Myocyte (in vitro differentiated cells): ENCODE measurements at regions not wholly inside any gene's neighbourhood (a gene's known extent, or its start where the extent isn't known, plus 50 kb on each side); places are given as distances from the start of the nearest gene placed in this dataset.
"Not testable (repeated sequence)": the region's sequence is repeated elsewhere in the genome, so short reads cannot be mapped to it uniquely, and the experiment has no call there.

ENCODE experiments used
- DNase-seq: peaks from one replicate; pipeline ENCODE4 v3.0.0-alpha.2; 2012; ENCODE audit warnings: low read depth

DNA sequence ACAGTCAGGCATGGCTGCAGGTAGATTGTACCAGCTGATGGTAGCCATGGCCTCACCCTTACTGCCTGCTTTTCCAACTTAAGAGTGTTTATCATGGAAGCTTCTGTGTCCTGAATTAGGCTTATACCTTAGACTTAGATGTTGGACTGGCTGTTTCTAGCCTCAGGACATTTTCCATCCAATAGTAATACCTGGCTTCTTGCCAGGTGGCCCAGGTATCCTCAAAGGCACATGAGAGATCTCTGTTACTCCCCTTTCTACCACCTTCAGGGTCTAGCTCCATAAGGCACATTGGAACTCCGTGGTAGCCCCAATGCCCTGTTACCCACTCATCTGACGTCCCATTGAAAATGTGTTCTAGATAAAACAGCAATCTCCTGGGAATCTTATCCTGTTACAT, 407.5 kb downstream of the SPRY2 start:
- DNase-seq: no peak

DNA sequence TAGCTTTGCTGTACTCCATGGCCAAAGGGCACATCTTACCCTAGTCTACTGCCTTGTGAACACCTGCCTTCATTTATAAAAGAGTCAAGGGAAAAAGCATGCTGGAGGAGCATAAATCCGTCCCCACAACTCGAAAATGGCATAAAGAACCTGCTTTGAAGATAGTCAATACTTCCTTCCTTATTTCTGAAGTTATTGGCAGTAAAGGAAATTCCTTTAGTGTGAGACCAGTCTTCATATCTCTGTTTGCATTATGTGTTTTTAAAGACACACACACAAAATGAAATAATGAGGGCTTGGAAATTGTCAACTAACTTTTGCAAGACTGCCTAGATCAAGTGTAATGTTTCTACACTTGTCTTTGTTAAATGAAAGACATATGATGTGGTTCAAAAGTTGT, 408.4 kb downstream of the SPRY2 start:
- no peak for DNase-seq

DNA sequence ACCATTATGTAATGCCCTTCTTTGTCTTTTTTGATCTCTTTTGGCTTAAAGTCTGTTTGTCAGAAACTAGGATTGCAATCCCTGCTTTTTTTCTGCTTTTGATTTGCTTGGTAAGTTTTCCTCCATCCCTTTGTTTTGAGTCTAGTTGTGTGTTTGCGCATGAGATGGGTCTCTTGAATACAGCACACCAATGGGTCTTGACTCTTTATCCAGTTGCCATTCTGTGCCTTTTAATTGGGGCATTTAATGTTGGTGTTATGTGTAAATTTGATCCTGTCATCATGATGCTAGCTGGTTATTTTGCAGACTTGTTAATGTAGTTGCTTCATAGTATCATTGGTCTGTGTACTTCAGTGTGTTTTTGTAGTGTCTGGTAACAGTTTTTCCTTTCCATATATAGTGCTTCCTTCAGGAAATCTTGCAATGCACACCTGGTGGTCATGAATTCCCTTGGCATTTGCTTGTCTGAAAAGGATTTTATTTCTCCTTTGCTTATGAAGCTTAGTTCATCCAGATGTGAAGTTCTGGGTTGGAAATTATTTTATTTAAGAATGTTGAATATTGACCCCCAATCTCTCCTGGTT, 416.9 kb downstream of the SPRY2 start:
- not testable (repeated sequence) for DNase-seq

DNA sequence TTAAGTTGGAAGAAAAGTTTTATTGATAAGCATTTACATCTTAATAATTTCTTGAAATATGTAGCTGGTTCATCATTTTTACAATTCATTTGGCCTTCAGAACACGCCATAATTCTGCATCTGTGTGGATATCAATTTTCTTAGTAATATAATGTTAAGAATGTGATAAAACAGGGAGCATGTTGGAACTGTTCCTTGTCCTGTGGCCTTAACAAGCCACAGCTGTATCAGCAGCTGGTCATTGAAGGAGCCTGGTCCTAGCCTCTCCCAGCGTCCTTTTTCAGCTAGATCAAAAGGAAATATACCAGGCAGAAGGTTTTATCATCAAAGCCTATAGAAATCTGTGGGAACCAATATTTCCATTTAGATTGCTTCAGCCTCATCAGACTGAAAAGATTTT, 421.8 kb downstream of the SPRY2 start:
- no peak for DNase-seq

DNA sequence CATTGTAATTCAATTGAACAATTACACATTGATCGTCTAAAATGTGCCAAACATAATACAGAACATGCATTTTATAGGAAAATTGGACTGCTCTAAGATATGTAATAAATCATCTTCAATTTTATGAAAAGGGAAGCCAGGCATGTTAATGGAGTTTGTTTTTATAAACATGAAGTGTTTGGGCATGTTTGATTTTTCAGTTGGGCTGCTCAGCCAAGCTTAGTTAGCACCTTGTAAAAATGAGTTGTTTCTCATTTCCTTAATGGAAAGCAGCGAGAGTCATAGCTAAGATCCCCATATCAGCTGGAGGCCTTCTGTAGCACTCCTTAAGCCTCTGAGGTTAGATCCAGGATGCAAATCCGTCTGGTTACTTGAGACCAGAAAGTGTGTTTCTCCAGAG, 422.3 kb downstream of the SPRY2 start:
- no peak for DNase-seq

DNA sequence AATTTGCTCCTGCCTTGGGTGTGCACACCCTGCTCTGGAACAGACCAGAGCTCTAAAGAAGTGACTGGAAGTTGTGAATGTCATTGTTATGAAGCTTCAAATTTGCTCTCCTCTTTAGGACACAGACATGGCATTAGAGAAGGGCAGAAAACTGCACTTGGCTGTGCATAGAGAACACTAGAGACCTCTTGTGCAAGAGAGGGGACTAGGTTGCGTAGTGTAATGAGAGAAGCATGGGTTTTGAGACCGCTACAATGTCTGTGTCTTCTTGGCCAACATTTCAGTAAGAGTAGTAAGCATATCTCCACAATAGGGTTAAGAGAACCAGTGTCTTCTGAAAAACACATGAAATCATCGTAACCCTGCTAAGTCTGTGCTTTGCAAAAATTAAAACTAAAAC, 423.3 kb downstream of the SPRY2 start:
- no peak for DNase-seq

DNA sequence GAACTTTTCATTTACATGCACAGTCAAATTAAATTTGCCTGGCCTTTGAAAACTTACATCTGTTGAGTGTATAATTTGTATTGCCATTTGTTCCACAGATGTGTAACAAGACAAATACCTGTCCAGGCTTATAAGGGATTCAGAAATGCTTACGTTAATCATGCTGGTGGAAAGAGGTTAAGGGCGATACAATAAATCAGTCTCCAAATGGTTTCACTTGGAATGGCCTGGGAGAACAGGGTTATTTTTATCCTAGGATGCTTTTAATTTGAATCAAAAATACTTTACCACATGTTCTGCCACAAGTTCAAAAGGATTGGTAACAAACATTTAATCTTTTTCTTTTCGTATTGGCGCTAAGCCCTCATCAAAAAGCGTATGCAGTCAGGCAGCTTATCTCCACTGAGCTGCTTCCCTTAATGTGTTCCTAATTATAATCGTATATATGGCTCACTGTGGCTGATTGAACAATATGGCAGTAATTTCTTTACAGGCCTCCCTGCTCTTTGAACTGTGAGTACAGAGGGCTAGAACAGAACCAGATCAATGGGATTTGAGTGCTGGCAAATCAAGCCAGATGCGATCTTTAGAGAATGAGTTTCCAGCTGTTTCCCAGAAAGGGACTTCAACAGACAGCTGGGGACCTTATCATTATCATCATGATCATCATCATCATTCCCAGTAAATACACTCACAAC, 425.7 kb downstream of the SPRY2 start:
- no peak for DNase-seq

DNA sequence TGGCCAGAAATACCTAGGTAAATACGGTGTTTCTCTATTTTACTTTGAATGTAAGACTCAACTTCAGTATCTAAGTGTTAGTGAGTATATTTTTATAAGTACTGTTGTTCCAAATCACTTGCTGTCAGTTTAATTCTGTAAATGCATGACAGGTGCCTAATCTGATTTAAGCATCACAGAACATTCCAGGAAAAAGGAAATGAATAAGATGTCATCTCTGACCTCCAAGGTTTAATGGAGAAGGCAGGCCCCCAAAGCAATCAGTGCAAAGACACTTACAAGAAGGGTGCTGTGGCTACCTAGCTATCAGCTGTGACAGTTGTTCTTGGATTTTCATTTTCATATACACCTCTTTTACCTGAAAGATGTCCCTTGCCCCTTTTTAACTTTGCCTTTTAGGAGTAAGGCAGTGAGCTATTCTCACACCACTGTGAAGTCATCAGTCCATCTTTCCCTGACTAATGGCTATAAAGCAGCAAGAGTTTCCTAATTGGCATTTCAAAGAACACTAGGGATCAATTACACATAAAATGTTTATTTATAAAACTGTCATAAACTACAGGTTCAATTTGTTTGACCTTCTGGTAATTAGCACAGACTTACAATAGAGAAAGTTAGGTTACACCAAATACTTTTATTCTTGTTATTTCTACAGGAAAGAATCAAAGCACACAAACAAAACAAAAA, 427.6 kb downstream of the SPRY2 start:
- DNase-seq: no peak

DNA sequence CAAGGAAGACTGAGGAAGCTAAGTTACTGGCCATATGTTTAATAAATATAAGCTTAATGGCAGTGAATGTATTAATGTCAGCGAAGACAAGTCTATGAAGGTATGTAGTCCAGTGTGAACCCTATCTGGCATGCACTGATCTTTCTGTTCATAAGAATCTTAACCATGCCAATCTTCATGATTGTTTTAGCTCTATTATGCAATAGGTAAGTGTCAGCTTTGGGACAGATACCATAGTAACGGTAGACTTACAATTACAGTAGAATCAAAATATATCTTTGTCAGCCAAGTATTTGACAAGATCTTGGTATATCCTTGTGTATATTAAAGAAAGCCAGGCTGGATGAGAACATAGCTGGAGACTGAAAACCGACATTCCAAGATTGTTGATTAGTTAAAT, 428.5 kb downstream of the SPRY2 start:
- no peak for DNase-seq

DNA sequence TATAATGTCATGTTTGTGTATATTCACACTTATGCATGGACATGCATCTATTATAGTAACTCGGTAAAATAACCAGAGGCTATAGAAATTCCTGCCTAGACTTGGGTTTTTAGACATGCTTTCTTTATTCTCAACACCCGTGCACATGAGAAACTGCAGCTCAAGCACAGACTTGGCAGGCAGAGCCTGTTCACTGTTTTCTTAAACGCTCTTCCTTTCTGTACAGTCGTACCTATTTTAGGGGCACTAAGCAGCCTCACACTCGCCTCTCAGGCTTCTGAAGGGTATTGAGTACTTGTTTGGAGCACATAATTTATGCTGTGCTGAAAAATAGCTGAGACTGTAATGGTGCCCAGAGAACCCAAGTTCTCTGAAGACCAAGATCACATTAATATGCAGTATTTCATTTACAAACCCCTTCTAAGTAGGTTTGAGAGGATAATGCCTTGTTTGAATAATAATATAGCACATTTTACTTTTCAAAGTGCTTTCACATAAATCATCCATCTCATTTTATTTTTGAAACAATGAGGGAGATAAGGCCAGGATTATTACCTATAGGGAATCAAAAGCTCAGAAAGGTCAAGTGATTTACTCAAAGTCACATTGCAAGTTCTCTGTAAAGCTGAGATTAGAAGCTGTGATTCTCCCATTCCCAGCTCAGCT, 429.9 kb downstream of the SPRY2 start:
- DNase-seq: no peak

DNA sequence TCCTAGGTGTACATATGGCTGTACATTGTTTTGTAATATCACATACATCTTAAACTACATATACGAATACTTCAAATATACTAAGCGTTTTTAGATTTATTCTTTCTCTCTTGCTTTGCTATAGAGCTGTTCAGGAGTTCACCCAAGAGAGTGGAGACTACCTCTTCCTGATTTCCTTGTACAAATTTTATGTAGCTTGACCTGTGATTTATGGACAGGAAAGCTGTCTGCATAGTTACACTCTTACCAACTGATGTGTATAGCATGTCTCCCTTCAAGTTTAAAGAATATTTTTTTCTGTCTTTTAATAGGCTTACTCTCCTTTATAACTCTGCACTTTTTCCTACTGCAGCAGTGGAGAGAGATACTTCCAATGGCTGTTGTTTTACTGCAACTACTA, 428.7 kb downstream of the NDFIP2 start:
- DNase-seq: no peak

DNA sequence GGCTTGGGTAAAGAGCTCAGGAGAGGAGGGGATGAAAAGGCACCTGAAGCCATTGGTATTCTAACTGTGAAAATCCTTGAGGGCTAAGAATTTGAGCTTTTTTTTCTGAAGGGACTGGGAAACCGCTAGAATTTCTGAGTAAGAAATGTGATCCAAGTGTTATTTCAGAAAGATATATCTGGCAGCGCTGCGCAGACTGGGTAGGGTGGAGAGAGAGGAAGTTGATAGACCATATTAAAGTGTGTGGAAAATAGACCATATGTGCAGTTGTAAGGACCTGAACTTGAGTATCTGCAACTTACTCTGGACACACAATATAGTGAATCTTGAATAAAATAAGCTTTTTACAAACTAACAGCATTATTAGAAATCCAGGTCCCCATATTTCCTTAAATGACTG, 427.4 kb downstream of the NDFIP2 start:
- no peak for DNase-seq

DNA sequence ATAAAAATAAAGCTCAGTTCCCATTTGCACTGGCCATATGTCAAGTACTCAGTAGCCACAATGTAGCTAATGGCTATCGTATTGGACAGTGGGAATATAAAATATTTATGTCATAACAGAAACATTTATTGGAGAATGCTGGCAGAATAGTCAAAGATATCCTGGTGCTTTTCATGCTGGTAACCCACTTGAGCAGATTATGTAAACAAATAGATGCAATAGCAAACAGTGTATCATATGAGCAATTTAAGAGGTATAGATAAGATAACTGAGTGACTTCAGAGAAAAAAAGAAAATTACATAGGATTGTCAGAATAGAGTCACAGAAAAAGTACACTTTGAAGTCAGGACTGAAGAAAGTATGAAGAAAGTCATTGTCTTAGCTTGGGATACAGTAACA, 426.6 kb downstream of the NDFIP2 start:
- DNase-seq: no peak

DNA sequence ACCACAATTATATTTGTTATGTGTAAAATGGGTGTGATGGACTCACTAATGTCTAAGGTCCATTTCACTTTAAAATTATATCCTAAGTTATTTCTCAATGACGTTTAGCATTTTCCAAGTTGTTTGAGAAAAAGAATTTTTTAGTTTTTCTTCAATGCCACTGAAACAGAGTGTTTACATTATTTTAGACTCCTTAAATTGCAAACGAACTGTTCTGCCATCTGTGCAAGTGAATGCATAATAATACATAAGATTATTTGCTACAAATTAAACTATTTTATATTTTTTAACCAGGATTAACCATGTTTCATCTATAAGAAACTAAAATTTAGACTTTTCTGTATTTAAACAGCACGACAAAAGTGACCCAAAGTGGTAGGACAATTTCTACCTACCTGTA, 425.4 kb downstream of the NDFIP2 start:
- no peak for DNase-seq

DNA sequence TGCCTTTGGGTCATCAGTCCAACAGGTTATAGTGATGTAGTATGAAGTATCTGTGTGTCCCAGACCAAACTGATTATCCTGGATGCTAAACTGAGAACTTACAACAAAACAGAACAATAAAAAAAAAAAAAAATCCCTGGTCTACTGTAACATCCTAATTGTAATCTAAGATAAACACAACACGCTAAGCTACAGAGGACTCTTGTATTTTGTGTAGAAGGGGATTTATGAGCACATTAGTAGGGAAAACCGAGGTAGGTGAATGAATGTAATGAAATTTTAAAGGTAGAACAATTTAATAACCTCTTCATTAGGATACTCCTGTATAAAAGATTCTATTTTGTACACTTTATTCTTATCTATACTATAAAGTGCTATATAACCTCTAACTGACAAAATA, 424.1 kb downstream of the NDFIP2 start:
- DNase-seq: no peak

DNA sequence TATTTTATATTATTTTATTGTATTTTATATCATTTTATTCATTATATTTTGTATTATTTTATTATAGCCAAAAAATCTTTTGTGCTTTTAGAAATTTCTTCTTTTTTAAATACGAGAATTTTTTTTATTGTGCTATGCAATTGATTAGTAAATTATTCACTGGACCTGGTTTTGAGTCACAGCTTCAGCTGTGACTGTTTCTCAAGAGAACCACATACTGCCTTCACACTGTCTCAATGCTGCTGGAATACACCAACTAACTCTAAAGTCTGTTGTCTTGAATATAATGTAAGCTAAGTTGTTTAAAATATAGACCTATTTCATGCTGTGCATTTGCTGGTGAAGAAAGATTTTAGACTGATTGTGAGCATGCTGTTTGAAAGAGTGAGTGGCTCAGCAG, 423.6 kb downstream of the NDFIP2 start:
- DNase-seq: peak; percentile 40

DNA sequence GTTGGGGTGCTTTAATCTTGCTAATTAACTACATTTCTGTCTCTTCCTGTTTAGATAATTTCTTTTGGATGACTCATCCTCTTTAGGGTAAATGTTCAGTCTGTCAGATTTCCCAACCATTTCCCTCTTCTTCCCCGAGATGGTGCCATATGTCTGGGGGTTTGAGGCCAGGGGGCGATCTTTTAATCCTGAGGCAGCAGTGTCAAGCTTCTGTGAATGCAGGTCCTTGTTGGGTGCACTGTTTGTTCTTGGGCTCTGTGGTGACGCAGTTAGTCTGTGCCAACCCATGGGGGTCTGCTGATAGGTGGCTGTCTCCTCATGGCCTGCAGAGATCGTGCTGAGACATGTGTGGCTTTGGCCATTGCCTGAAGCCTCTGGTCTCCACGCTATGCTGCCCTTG, 420.4 kb downstream of the NDFIP2 start:
- no peak for DNase-seq

DNA sequence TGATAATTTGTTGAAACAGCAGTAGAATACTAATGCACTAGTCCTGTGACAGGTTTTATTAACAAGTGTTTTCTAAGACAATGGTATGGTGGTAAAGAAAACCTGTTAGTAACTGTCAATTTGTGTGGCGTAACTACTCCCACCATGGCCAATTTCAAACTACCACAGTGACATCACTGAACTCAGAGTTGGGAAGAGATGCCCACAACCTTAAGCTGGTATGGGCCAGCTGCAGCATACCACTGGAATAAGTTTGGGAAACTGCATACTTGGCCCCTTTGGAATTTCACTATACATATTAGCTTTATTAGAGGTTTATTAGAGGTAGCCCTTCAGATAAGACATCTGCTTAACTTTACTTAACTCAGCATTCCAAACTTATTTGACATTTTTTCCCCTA, 419.4 kb downstream of the NDFIP2 start:
- no peak for DNase-seq

DNA sequence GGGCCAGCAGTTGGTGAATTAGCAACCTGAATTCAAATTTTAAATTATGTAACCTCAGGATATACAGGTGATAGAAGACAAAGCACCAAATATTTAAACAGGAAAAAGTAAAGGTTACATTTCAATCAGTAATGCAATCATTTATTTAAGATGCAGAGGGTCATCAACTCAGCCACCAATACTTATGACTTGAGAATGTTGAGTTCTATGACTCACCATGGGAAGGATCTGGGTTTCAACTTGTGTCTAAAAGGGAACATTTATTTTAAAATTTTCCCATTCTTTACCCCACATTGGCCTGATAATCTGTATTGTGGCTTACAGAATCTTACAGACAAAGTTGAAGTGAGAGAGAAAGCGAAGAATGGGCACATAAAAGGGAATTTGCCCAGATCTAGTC, 418.0 kb downstream of the NDFIP2 start:
- DNase-seq: no peak

DNA sequence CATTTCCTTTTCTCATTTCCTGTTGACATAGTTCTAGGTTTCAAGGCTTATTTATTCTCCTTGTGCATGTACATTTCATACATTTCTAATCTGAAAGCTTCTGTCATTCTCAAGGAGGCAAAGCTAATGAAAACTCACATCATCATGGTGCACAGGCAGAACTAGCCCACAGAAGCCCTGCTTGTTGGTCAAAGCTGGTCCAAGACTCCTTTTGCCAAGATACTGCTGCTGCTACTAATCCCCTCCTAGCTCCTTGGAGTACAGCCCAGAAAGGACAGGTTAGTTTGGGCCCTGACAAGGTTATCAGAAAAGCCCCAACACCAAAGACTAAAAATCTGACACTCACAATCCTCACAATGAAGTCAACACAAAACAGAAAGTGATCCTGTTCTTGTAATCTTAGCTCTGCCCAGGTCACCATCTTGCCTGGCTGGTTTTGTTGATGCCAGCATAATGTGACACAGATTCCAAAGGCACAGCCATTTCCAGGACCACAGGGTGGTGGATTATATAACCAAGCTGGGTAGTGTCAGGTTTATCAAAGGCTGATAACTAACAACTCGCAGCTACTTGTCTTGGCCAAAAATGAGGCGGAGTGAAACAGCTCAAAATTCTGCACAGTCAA, 417.4 kb downstream of the NDFIP2 start:
- DNase-seq: no peak

DNA sequence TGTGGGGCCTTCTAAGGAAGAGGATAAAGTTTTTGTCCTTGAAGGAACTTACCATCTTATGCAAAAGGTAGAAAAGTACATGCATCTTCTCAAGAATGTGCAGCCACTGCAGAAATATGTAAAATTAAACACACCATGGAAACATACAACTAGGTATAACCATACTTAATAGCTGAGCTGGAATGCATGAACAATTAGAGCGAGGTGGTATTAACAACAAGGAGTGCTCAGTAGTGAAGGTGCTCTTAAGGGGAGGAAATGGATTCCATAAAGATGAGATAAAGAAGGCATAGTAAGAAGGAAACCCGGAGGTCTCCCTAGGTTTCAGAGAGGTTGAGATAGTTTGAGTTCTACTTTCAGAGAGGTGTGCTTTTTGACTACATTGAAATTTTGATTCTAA, 415.9 kb downstream of the NDFIP2 start:
- no peak for DNase-seq

DNA sequence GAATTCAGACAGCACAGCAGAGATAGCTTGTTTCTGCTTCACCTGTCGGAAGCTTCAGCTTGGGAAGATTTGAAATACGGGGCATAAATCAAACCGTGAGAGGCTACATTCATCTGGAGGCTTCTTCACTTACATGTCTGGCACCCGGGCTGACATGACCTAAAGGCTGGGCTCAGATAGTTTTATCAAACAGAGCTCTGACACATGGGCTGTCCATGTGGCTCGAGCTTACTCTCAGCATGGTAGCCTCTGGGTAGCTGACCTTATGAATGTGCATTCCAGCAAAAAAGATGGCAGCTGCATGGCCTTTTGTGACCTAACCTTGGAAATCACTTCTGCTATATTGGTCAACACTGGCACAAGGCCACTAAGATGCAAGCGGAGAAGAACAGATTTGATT, 414.5 kb downstream of the NDFIP2 start:
- no peak for DNase-seq
